GM23248 (cell line): ENCODE measurements at regions not wholly inside any gene's neighbourhood (a gene's known extent, or its start where the extent isn't known, plus 50 kb on each side); places are given as distances from the start of the nearest gene placed in this dataset.
A peak's percentile ranks its signal among the peaks of the same experiment; 100 is the strongest.
"Not testable (repeated sequence)": the region's sequence is repeated elsewhere in the genome, so short reads cannot be mapped to it uniquely, and the experiment has no call there.

Experiments used
- DNase-seq: peaks from one replicate; pipeline ENCODE4 v3.0.0-alpha.2; 2015
- H2AFZ ChIP-seq: fragments of 200-600 bp; sonication (generic); 2 replicates; pipeline ENCODE4 v1.6.1; 2016; ENCODE audit warnings: antibody characterized with exemption
- H3F3A ChIP-seq: fragments of 200-600 bp; sonication (generic); 2 replicates; pipeline ENCODE4 v1.6.1; 2016; ENCODE audit warnings: mild to moderate bottlenecking, antibody characterized with exemption, mixed run types; ENCODE audit not compliant: insufficient read depth
- H3K27ac ChIP-seq: fragments of 200-600 bp; sonication (generic); 2 replicates; pipeline ENCODE4 v1.5.1; 2016; ENCODE audit warnings: mild to moderate bottlenecking
- H3K27me3 ChIP-seq: fragments of 200-600 bp; sonication (generic); replicated peaks from 2 replicates; pipeline ENCODE4 v1.6.1; 2016; ENCODE audit warnings: mild to moderate bottlenecking; ENCODE audit not compliant: insufficient read depth
- H3K36me3 ChIP-seq: fragments of 200-600 bp; sonication (generic); 2 replicates; pipeline ENCODE4 v1.6.1; 2016; ENCODE audit warnings: low read depth, mild to moderate bottlenecking
- H3K4me1 ChIP-seq: fragments of 200-600 bp; sonication (generic); 2 replicates; pipeline ENCODE4 v1.6.1; 2016; ENCODE audit warnings: mild to moderate bottlenecking; ENCODE audit not compliant: insufficient read depth
- H3K4me2 ChIP-seq: fragments of 200-600 bp; sonication (generic); one replicate; pipeline ENCODE4 v1.6.1; 2016; ENCODE audit warnings: mild to moderate bottlenecking; ENCODE audit not compliant: unreplicated experiment
- H3K4me3 ChIP-seq: fragments of 200-600 bp; sonication (generic); 2 replicates; pipeline ENCODE4 v1.5.1; 2016; ENCODE audit warnings: mild to moderate bottlenecking
- H3K79me2 ChIP-seq: fragments of 200-600 bp; sonication (generic); 2 replicates; pipeline ENCODE4 v1.6.1; 2016; ENCODE audit warnings: mild to moderate bottlenecking; ENCODE audit not compliant: insufficient read depth
- H3K9ac ChIP-seq: fragments of 200-600 bp; sonication (generic); 2 replicates; pipeline ENCODE4 v1.6.1; 2016; ENCODE audit warnings: mild to moderate bottlenecking
- H3K9me2 ChIP-seq: fragments of 200-600 bp; sonication (generic); 2 replicates; pipeline ENCODE4 v1.6.1; 2016; ENCODE audit warnings: mixed run types, mild to moderate bottlenecking, moderate library complexity; ENCODE audit not compliant: insufficient read depth
- H3K9me3 ChIP-seq: fragments of 200-600 bp; sonication (generic); one replicate; pipeline ENCODE4 v1.6.1; 2017; ENCODE audit warnings: low read depth
- H4K20me1 ChIP-seq: fragments of 200-600 bp; sonication (generic); 2 replicates; pipeline ENCODE4 v1.6.0; 2016; ENCODE audit not compliant: insufficient read depth
- EZH2 ChIP-seq: fragments of 200-600 bp; sonication (generic); IDR thresholded peaks from 2 replicates; pipeline ENCODE4 v1.6.1; 2018; ENCODE audit warnings: antibody characterized with exemption, mild to moderate bottlenecking; ENCODE audit not compliant: insufficient read depth, poor library complexity, severe bottlenecking
- EZH2phosphoT487 ChIP-seq: fragments of 200-600 bp; sonication (generic); IDR thresholded peaks from 2 replicates; pipeline ENCODE4 v1.6.1; 2018; ENCODE audit warnings: antibody characterized with exemption, moderate library complexity, mild to moderate bottlenecking, low read depth; ENCODE audit not compliant: insufficient read depth
- WGBS, 2 experiments: methylation state at CpG; one replicate each; pipeline ENCODE4 v1.1.6; 2015 to 2017; ENCODE audit warnings: low lambda C conversion rate in 2 of 2, low coverage in 1 of 2; ENCODE audit errors: missing lambda C conversion rate in 2 of 2; 5-methylcytosine and 5-hydroxymethylcytosine counted together
- in situ Hi-C: fragments of 300-500 bp; cut with MboI; formaldehyde crosslinking; loops from 2 replicates; pipeline ENCODE4 v1.15.0; 2020

- Histone ChIP-seq H3K4me3 (no peak overlapping the region), H2AFZ (no peak overlapping the region), H3K27ac (no peak overlapping the region), H3K36me3 (no peaks in the 10 kb centered on the region), H3F3A (peaks cover 14% of the 10 kb centered on the region), H3K27me3 (no peaks in the 10 kb centered on the region; the same call in 1 of the 2 replicates), H3K9me3 (no peaks in the 10 kb centered on the region), H3K79me2 (no peaks in the 10 kb centered on the region), H3K4me1 (peaks cover 15% of the 10 kb centered on the region), H3K4me2 (no peak overlapping the region), H3K9me2 (no peaks in the 10 kb centered on the region), H4K20me1 (no peaks in the 10 kb centered on the region), H3K9ac (no peak overlapping the region)
- no peak for TF ChIP-seq EZH2phosphoT487
- 85 to 92% methylated on average over 9 of the region's 9 CpGs for WGBS, 2 experiments
- in situ Hi-C loops, result no loop called here
- no peak for DNase-seq
These were observed 148.5 kb upstream of the PITRM1 start for GRCh38 chr10:3321123-3321522.

DNA sequence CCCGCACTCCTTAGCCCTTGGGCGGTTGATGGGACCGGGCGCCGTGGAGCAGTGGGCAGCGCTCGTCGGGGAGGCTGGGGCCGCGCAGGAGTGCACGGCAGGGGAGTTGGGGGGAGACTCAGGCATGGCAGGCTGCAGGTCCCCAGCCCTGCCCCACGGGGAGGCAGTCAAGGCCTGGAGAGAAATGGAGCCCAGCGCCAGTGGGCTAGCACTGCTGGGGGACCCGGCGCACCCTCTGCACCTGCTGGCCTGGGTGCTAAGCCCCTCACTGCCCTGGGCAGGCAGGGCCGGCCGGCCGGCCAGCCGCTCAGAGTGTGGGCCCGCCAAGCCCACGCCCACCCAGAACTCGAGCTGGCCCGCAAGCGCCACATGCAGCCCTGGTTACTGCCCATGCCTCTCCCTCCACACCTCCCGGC is 147.2 kb upstream of the PITRM1 start:
- peaks cover 14% of the 10 kb centered on the region for H3F3A ChIP-seq
- H2AFZ ChIP-seq, result no peak overlapping the region
- no peak overlapping the region for H3K27ac ChIP-seq
- DNase-seq, result no peak
- H3K36me3 ChIP-seq, result no peaks in the 10 kb centered on the region
- H4K20me1 ChIP-seq, result no peaks in the 10 kb centered on the region
- no peaks in the 10 kb centered on the region for H3K79me2 ChIP-seq
- H3K9me3 ChIP-seq, result no peaks in the 10 kb centered on the region
- no peak for TF ChIP-seq EZH2
- no peak for TF ChIP-seq EZH2phosphoT487
- in situ Hi-C loops, result no loop called here
- H3K4me1 ChIP-seq, result peaks cover 14% of the 10 kb centered on the region
- 90 to 97% methylated on average over 12 to 20 of the region's 25 CpGs for WGBS, 2 experiments
- no peaks in the 10 kb centered on the region; the same call in none of the 2 replicates for H3K27me3 ChIP-seq
- no peak overlapping the region for H3K4me2 ChIP-seq
- H3K9me2 ChIP-seq, result no peaks in the 10 kb centered on the region
- no peak overlapping the region for H3K9ac ChIP-seq
- no peak overlapping the region for H3K4me3 ChIP-seq

GRCh38 chr10:3318480-3318807 is 145.9 kb upstream of the PITRM1 start:
- H3K9me2 ChIP-seq, in situ Hi-C loops, H3K4me3 ChIP-seq, H3K27ac ChIP-seq, H3F3A ChIP-seq, H3K9me3 ChIP-seq, H2AFZ ChIP-seq, DNase-seq, H4K20me1 ChIP-seq, H3K4me1 ChIP-seq, H3K79me2 ChIP-seq, H3K27me3 ChIP-seq, H3K36me3 ChIP-seq, H3K9ac ChIP-seq, H3K4me2 ChIP-seq: not testable (repeated sequence)
- WGBS, 2 experiments, result 95 to 97% methylated on average over 10 to 22 of the region's 22 CpGs

GRCh38 chr10:3317553-3318479 is 145.2 kb upstream of the PITRM1 start:
- H2AFZ ChIP-seq, H3K9me2 ChIP-seq, H3K36me3 ChIP-seq, H3K9ac ChIP-seq, DNase-seq, H3K4me3 ChIP-seq, H3K9me3 ChIP-seq, in situ Hi-C loops, H3K4me2 ChIP-seq, H3K79me2 ChIP-seq, H3K27me3 ChIP-seq, H3K4me1 ChIP-seq, H3K27ac ChIP-seq, H4K20me1 ChIP-seq, H3F3A ChIP-seq: not testable (repeated sequence)
- WGBS, 2 experiments, result 84 to 89% methylated on average over 13 to 56 of the region's 61 CpGs

DNA sequence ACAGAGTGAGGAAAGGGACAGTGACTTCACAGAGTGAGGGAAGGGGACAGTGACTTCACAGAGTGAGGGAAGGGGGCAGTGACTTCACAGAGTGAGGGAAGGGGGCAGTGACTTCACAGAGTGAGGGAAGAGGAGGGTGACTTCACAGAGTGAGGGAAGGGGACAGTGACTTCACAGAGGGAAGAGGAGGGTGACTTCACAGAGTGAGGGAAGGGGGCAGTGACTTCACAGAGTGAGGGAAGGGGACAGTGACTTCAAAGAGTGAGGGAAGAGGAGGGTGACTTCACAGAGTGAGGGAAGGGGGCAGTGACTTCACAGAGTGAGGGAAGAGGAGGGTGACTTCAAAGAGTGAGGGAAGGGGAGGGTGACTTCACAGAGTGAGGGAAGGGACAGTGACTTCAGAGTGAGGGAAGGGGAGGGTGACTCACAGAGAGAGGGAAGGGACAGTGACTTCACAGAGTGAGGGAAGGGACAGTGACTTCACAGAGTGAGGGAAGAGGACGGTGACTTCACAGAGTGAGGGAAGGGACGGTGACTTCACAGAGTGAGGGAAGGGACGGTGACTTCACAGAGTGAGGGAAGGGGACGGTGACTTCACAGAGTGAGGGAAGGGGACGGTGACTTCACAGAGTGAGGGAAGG is 142.0 kb upstream of the PITRM1 start:
- H3K4me1 ChIP-seq, DNase-seq, H2AFZ ChIP-seq, H3K4me3 ChIP-seq, H4K20me1 ChIP-seq, H3K9me2 ChIP-seq, H3K27ac ChIP-seq, H3K4me2 ChIP-seq, H3K9ac ChIP-seq, H3K36me3 ChIP-seq, H3F3A ChIP-seq, H3K9me3 ChIP-seq, in situ Hi-C loops, H3K79me2 ChIP-seq, H3K27me3 ChIP-seq: not testable (repeated sequence)
- 86% methylated on average over 5 of the region's 5 CpGs; no CpG with 5 or more reads in 1 of the 2 experiments for WGBS, 2 experiments

- peak; percentile 87 for DNase-seq
These were observed 141.3 kb upstream of the PITRM1 start for GRCh38 chr10:3313784-3314444.

More at GRCh38 chr10:3313784-3314444, 141.3 kb upstream of the PITRM1 start:
- H3K9me2 ChIP-seq, H3K9ac ChIP-seq, H2AFZ ChIP-seq, in situ Hi-C loops, H3K79me2 ChIP-seq, H4K20me1 ChIP-seq, H3F3A ChIP-seq, H3K4me1 ChIP-seq, H3K4me3 ChIP-seq, H3K36me3 ChIP-seq, H3K4me2 ChIP-seq, H3K9me3 ChIP-seq, H3K27ac ChIP-seq, H3K27me3 ChIP-seq: not testable (repeated sequence)
- WGBS, 2 experiments, result 50 to 51% methylated on average over 2 of the region's 2 CpGs
